Gastrocnemius medialis (tissue), 4 donors: ENCODE measurements at regions not wholly inside any gene's neighbourhood (a gene's known extent, or its start where the extent isn't known, plus 50 kb on each side); places are given as distances from the start of the nearest gene placed in this dataset.
"Not testable (repeated sequence)": the region's sequence is repeated elsewhere in the genome, so short reads cannot be mapped to it uniquely, and the experiment has no call there.

Experiments used
- ATAC-seq, 2 donors: fragments of 150-250 bp; one replicate each; pipeline ENCODE4 v1.9.1; 2016
- DNase-seq, 2 donors: peaks; one replicate each; pipeline ENCODE4 v3.0.0-alpha.2; 2019
- H3K27ac ChIP-seq, 4 donors: fragments of 200-600 bp; sonication (generic); 1 replicate in 1 of 4; 2 replicates in 3 of 4; pipeline ENCODE4 v1.5.1; 2016 to 2018; ENCODE audit warnings: mild to moderate bottlenecking in 2 of 4, moderate library complexity in 1 of 4
- H3K27me3 ChIP-seq, 3 donors: fragments of 200-600 bp; sonication (generic) in 2 of 3; 1 replicate in 1 of 3; 2 replicates in 2 of 3; pipeline versions ENCODE4 v1.5.1 to v1.6.0; 2016 to 2019; ENCODE audit warnings: mild to moderate bottlenecking in 1 of 3, moderate library complexity in 1 of 3
- H3K36me3 ChIP-seq, 2 donors: fragments of 200-600 bp; sonication (generic) in 1 of 2; one replicate each; pipeline ENCODE4 v1.5.1; 2017 to 2018
- H3K4me1 ChIP-seq, 2 donors: fragments of 200-600 bp; sonication (generic) in 1 of 2; one replicate each; pipeline ENCODE4 v1.5.1; 2016 to 2017; ENCODE audit warnings: mild to moderate bottlenecking in 2 of 2
- H3K4me3 ChIP-seq, 4 donors: fragments of 200-600 bp; sonication (generic) in 3 of 4; 1 replicate in 1 of 4; 2 replicates in 3 of 4; pipeline ENCODE4 v1.5.1; 2016 to 2019; ENCODE audit warnings: mild to moderate bottlenecking in 2 of 4
- H3K9me3 ChIP-seq, 3 donors: fragments of 200-600 bp; sonication (generic) in 2 of 3; 1 replicate in 1 of 3; 2 replicates in 2 of 3; pipeline ENCODE4 v1.5.1; 2016 to 2019
- CTCF ChIP-seq, 5 experiments: fragments of 450-650 bp in 3 of 5; fragments of 200-600 bp in 2 of 5; sonication (generic) in 2 of 5; IDR thresholded peaks in 4 of 5; conservative IDR thresholded peaks in 1 of 5; 1 replicate in 4 of 5; 2 replicates in 1 of 5; pipeline ENCODE4 v1.5.1; 2016 to 2019; ENCODE audit warnings: antibody characterized with exemption in 5 of 5, mild to moderate bottlenecking in 3 of 5, moderate library complexity in 3 of 5
- POLR2A ChIP-seq, 2 donors: fragments of 450-650 bp; IDR thresholded peaks; one replicate each; pipeline ENCODE4 v1.6.1; 2017; ENCODE audit warnings: antibody characterized with exemption in 2 of 2, mild to moderate bottlenecking in 2 of 2, moderate library complexity in 2 of 2
- in situ Hi-C, 4 donors: fragments of 200-750 bp; cut with MboI; loops; one replicate each; pipeline versions ENCODE4 v1.15.0 to v1.8.0; 2017; ENCODE audit warnings: low sequenced_read_pairs in 4 of 4
- intact Hi-C: fragments of 100-400 bp; cut with DNase I; formaldehyde crosslinking; loops from one replicate; pipeline ENCODE4 v1.15.1; 2023; ENCODE audit warnings: low total_unique reads

GRCh38 chr10:42533866-42534265 lies 104.5 kb downstream of the ZNF33B start:
- intact Hi-C loops, H3K36me3 ChIP-seq, H3K4me1 ChIP-seq, DNase-seq, H3K27me3 ChIP-seq, H3K27ac ChIP-seq, ATAC-seq, in situ Hi-C loops, H3K4me3 ChIP-seq: not testable (repeated sequence)
- H3K9me3 ChIP-seq = peaks cover 0 to 23% (median 3%) of the 10 kb centered on the region in 3 donors

GRCh38 chr10:42532996-42533395 lies 105.4 kb downstream of the ZNF33B start:
- intact Hi-C loops = no loop called here
- H3K4me3 ChIP-seq = no peak overlapping the region
- H3K36me3 ChIP-seq = no peaks in the 10 kb centered on the region
- ATAC-seq (no peak), DNase-seq (no peak)
- no peak overlapping the region for H3K27ac ChIP-seq
- no peaks in the 10 kb centered on the region for H3K4me1 ChIP-seq
- peaks cover 0 to 23% (median 3%) of the 10 kb centered on the region in 3 donors for H3K9me3 ChIP-seq
- in situ Hi-C loops = no loop called here
- TF ChIP-seq POLR2A (IDR thresholded peaks at IDR 0.05) = no peak
- no peak for TF ChIP-seq CTCF (IDR thresholded peaks at IDR 0.05 in 4 of 5, conservative IDR thresholded peaks at IDR 0.05 in 1 of 5)
- H3K27me3 ChIP-seq = no peaks in the 10 kb centered on the region

- no peak overlapping the region for H3K27ac ChIP-seq
- H3K36me3 ChIP-seq = peaks cover 4 to 70% of the 10 kb centered on the region in 2 donors
These were observed 115.3 kb downstream of the ZNF33B start for GRCh38 chr10:42523098-42523497.

GRCh38 chr10:42519761-42520460 lies 118.5 kb downstream of the ZNF33B start:
- H3K4me3 ChIP-seq = peak overlapping the region in 1 of 4 donors; percentile 4
- in situ Hi-C loops = no loop called here
- ATAC-seq = no peak
- no peak for DNase-seq
- intact Hi-C loops = no loop called here
- no peak overlapping the region for H3K27ac ChIP-seq
- peaks cover 4 to 64% of the 10 kb centered on the region in 2 donors for H3K36me3 ChIP-seq
- TF ChIP-seq CTCF (IDR thresholded peaks at IDR 0.05 in 4 of 5, conservative IDR thresholded peaks at IDR 0.05 in 1 of 5) (no peak), POLR2A (IDR thresholded peaks at IDR 0.05) (no peak)
- peaks cover 14 to 74% (median 28%) of the 10 kb centered on the region in 3 donors for H3K9me3 ChIP-seq
- no peaks in the 10 kb centered on the region for H3K4me1 ChIP-seq
- no peaks in the 10 kb centered on the region for H3K27me3 ChIP-seq

More at GRCh38 chr10:42523098-42523497, 115.3 kb downstream of the ZNF33B start:
- Histone ChIP-seq H3K4me1 (no peaks in the 10 kb centered on the region), H3K9me3 (peaks cover 12 to 45% (median 26%) of the 10 kb centered on the region in 3 donors), H3K27me3 (no peaks in the 10 kb centered on the region), H3K4me3 (peak overlapping the region in 1 of 4 donors; percentile 1)
- DNase-seq (no peak), ATAC-seq (no peak)
- TF ChIP-seq POLR2A (IDR thresholded peaks at IDR 0.05) (no peak), CTCF (IDR thresholded peaks at IDR 0.05 in 4 of 5, conservative IDR thresholded peaks at IDR 0.05 in 1 of 5) (no peak)
- in situ Hi-C loops = no loop called here
- intact Hi-C loops = no loop called here

- DNase-seq (no peak), ATAC-seq (no peak)
- Histone ChIP-seq H3K9me3 (peaks cover 14 to 80% (median 28%) of the 10 kb centered on the region in 3 donors), H3K4me1 (no peaks in the 10 kb centered on the region), H3K27ac (no peak overlapping the region), H3K27me3 (no peaks in the 10 kb centered on the region), H3K36me3 (peaks cover 4 to 55% of the 10 kb centered on the region in 2 donors), H3K4me3 (peak overlapping the region in 1 of 4 donors; percentile 29)
- intact Hi-C loops = no loop called here
- in situ Hi-C loops = no loop called here
- TF ChIP-seq CTCF (IDR thresholded peaks at IDR 0.05 in 4 of 5, conservative IDR thresholded peaks at IDR 0.05 in 1 of 5) = no peak
- no peak for TF ChIP-seq POLR2A (IDR thresholded peaks at IDR 0.05)
These were observed 119.3 kb downstream of the ZNF33B start for GRCh38 chr10:42519079-42519478.
